ENCODE measurements at regions not wholly inside any gene's neighbourhood (a gene's known extent, or its start where the extent isn't known, plus 50 kb on each side); places are given as distances from the start of the nearest gene placed in this dataset.

DNA sequence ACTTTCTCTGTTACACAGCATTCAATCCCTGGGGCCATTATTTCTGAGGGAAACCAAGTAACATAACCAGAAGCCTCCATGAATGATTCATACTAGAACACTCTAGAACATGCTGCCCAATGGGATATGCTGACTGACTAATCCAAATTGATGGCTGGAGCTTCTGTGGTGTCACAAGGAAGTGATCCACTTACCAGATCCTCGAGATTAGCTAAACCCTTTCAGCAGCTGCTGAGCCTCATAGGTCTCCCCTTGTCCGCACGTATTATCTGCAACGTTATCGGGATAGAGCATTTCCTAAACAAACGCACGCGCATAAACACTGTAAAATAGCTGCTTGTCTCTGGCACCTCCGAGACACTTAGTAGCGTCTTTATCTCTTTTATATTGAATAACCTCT lies 61.2 kb upstream of the PROK2 start:
- Histone ChIP-seq H3K27me3 (no peaks in the 10 kb centered on the region), H4K20me1 (no peaks in the 10 kb centered on the region), H3K4me2 (no peak overlapping the region), H3K9me3 (peaks cover 9% of the 10 kb centered on the region; the same call in 1 of the 2 replicates), H3K36me3 (no peaks in the 10 kb centered on the region), H3K27ac (no peak overlapping the region), H3K4me3 (no peak overlapping the region), H3K4me1 (peaks cover 10% of the 10 kb centered on the region), H3K9ac (no peak overlapping the region)
- TF ChIP-seq Cebpa-rat (IDR thresholded peaks at IDR 0.05) = no peak

DNA sequence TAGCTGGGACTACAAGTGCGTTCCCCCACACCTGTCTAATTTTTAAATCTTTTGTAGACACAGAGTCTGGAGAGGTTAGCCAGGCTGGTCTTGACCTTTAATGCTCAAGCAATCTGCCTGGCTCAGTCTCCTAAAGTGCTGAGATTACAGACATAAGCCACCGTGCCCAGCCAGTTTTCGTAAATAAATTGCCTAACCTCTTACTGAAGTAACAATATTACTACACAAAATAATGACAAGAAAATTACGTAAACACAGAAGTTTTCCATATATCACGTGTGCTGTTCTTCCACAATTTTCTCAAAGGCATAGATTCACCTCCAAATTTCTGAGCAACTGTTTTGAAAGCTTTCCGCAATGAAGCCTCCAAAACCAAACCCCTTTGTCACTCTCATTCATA lies 58.1 kb upstream of the PROK2 start:
- Histone ChIP-seq H3K4me1 (no peaks in the 10 kb centered on the region), H3K27me3 (no peaks in the 10 kb centered on the region), H3K36me3 (no peaks in the 10 kb centered on the region), H3K27ac (no peak overlapping the region), H4K20me1 (no peaks in the 10 kb centered on the region), H3K4me3 (no peak overlapping the region), H3K4me2 (no peak overlapping the region), H3K9me3 (no peaks in the 10 kb centered on the region), H3K9ac (no peak overlapping the region)
- TF ChIP-seq Cebpa-rat (IDR thresholded peaks at IDR 0.05) = no peak

DNA sequence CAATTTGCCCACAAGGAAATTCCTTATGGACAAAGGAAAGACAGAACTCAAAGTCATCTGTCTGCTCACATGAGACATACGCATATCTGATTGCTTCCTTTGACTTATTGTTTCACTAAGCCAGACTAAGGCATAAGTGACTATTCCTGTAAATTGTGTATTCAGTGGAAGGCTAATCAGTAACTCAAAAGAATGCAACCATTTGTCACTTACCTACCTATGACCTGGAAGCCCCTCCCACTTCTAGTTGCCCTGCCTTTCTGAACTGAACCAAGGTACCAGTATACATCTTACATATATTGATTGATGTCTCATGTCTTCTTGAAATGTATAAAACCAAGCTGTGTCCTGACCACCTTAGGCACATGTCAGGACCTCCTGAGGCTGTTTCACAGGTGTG lies 53.5 kb upstream of the PROK2 start:
- H3K4me3 ChIP-seq = no peak overlapping the region
- H3K36me3 ChIP-seq = no peaks in the 10 kb centered on the region
- no peaks in the 10 kb centered on the region for H3K9me3 ChIP-seq
- TF ChIP-seq Cebpa-rat (IDR thresholded peaks at IDR 0.05) = no peak
- H4K20me1 ChIP-seq = no peaks in the 10 kb centered on the region
- no peak overlapping the region for H3K9ac ChIP-seq
- no peaks in the 10 kb centered on the region for H3K4me1 ChIP-seq
- H3K27ac ChIP-seq = no peak overlapping the region
- no peak overlapping the region for H3K4me2 ChIP-seq
- no peaks in the 10 kb centered on the region for H3K27me3 ChIP-seq

All from BLaER1 (cell line).